H54 (cell line): ENCODE measurements at regions not wholly inside any gene's neighbourhood (a gene's known extent, or its start where the extent isn't known, plus 50 kb on each side); places are given as distances from the start of the nearest gene placed in this dataset.

Source experiments
- DNase-seq: peaks from one replicate; pipeline ENCODE4 v3.0.0; 2011; ENCODE audit warnings: low spot score, mixed read lengths; ENCODE audit not compliant: insufficient read length
- FAIRE-seq: peaks from 3 replicates; lab custom pipeline; 2011; peaks lifted over from hg19 to GRCh38; lab: Jason Lieb, UNC
- POLR2A ChIP-seq: IDR thresholded peaks from 2 replicates; pipeline ENCODE4 v1.6.1; 2011; ENCODE audit warnings: low read depth, mild to moderate bottlenecking, low read length

- DNase-seq, result no peak
- FAIRE-seq, result no peak
- TF ChIP-seq POLR2A, result no peak
These were observed 441.4 kb upstream of the AGTR1 start for GRCh38 chr3:148255981-148256969.

GRCh38 chr3:148262980-148263379, 434.7 kb upstream of the AGTR1 start:
- DNase-seq, result no peak
- no peak for TF ChIP-seq POLR2A
- no peak for FAIRE-seq

GRCh38 chr3:148265841-148266240, 431.9 kb upstream of the AGTR1 start:
- FAIRE-seq (no peak), DNase-seq (no peak)
- no peak for TF ChIP-seq POLR2A

GRCh38 chr3:148266341-148266740, 431.4 kb upstream of the AGTR1 start:
- no peak for DNase-seq
- TF ChIP-seq POLR2A, result no peak
- FAIRE-seq, result peak; percentile 11

- no peak for DNase-seq
- no peak for TF ChIP-seq POLR2A
- no peak for FAIRE-seq
These were observed 427.9 kb upstream of the AGTR1 start for GRCh38 chr3:148269816-148270215.

- no peak for TF ChIP-seq POLR2A
- DNase-seq, result no peak
- FAIRE-seq, result no peak
These were observed 417.0 kb upstream of the AGTR1 start for GRCh38 chr3:148280623-148281242.

GRCh38 chr3:148289159-148289558, 408.5 kb upstream of the AGTR1 start:
- DNase-seq (no peak), FAIRE-seq (no peak)
- TF ChIP-seq POLR2A, result no peak

- TF ChIP-seq POLR2A, result no peak
- FAIRE-seq (no peak), DNase-seq (no peak)
These were observed 400.7 kb upstream of the AGTR1 start for GRCh38 chr3:148297013-148297412.

- FAIRE-seq (no peak), DNase-seq (no peak)
- no peak for TF ChIP-seq POLR2A
These were observed 390.3 kb upstream of the AGTR1 start for GRCh38 chr3:148307443-148307843.

GRCh38 chr3:148309390-148310035, 388.2 kb upstream of the AGTR1 start:
- TF ChIP-seq POLR2A, result no peak
- DNase-seq, result no peak
- peak; percentile 89 for FAIRE-seq

- no peak for TF ChIP-seq POLR2A
- FAIRE-seq, result no peak
- no peak for DNase-seq
These were observed 381.9 kb upstream of the AGTR1 start for GRCh38 chr3:148315756-148316155.

GRCh38 chr3:148318240-148318639, 379.5 kb upstream of the AGTR1 start:
- FAIRE-seq (no peak), DNase-seq (no peak)
- TF ChIP-seq POLR2A, result no peak

- no peak for DNase-seq
- no peak for TF ChIP-seq POLR2A
- peak; percentile 69 for FAIRE-seq
These were observed 378.4 kb upstream of the AGTR1 start for GRCh38 chr3:148319161-148319915.
